ENCODE measurements at regions not wholly inside any gene's neighbourhood (a gene's known extent, or its start where the extent isn't known, plus 50 kb on each side); places are given as distances from the start of the nearest gene placed in this dataset.
A peak's percentile ranks its signal among the peaks of the same experiment; 100 is the strongest.

DNA sequence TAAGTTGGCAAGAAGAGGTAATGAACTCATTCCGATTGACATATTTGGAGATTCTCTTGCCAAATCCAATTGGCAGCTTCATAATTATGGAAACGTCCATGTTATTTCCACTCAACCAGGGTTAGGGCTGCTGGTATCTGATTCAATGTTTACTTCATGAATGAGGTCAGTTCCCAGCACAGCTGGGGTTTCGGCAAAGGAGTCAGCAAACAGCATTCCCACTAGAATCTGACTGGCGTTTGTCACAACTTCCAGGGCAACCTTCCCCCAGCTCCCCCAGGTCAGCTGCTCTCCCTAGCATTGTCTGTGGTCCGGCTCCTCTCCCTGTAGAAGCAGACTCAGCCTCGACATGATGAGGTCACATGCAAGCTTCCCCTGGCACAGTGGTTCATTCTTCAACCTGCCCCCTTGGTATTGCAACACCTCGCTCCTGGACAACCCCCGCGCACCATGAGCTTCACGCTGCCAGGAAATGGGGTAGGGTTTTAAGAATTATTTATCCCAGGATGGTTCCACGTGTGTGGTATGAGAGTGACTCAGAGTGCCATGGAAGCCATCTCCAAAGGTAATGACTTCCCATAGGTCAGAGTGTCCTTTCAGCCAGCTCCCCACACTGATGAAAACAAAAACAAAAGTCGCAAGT is 100.7 kb upstream of the SLC25A33 start:
- Mint-ChIP-seq H3K36me3 (no peaks in the 10 kb centered on the region), H3K9me3 (no peaks in the 10 kb centered on the region), H3K4me1 (ENCODE audit: unreplicated experiment) (peaks cover 37% of the 10 kb centered on the region), H3K27ac (no peak overlapping the region), H3K4me3 (no peak overlapping the region), H3K27me3 (no peaks in the 10 kb centered on the region)
- TF ChIP-seq, protein P1, sequence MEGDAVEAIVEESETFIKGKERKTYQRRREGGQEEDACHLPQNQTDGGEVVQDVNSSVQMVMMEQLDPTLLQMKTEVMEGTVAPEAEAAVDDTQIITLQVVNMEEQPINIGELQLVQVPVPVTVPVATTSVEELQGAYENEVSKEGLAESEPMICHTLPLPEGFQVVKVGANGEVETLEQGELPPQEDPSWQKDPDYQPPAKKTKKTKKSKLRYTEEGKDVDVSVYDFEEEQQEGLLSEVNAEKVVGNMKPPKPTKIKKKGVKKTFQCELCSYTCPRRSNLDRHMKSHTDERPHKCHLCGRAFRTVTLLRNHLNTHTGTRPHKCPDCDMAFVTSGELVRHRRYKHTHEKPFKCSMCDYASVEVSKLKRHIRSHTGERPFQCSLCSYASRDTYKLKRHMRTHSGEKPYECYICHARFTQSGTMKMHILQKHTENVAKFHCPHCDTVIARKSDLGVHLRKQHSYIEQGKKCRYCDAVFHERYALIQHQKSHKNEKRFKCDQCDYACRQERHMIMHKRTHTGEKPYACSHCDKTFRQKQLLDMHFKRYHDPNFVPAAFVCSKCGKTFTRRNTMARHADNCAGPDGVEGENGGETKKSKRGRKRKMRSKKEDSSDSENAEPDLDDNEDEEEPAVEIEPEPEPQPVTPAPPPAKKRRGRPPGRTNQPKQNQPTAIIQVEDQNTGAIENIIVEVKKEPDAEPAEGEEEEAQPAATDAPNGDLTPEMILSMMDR (conservative IDR thresholded peaks at IDR 0.05): no peak
- no peak for DNase-seq (ENCODE audit: extremely low spot score, unreplicated experiment)

- TF ChIP-seq, protein P1 (conservative IDR thresholded peaks at IDR 0.05): no peak
- Mint-ChIP-seq H3K27me3 (no peaks in the 10 kb centered on the region), H3K36me3 (no peaks in the 10 kb centered on the region)
These were observed 100.0 kb upstream of the SLC25A33 start for GRCh38 chr1:9439074-9439761.

GRCh38 chr1:9440261-9440660 is 99.0 kb upstream of the SLC25A33 start:
- no peak overlapping the region for H3K27ac Mint-ChIP-seq
- no peaks in the 10 kb centered on the region for H3K27me3 Mint-ChIP-seq
- no peaks in the 10 kb centered on the region for H3K36me3 Mint-ChIP-seq
- H3K4me3 Mint-ChIP-seq: no peak overlapping the region
- H3K9me3 Mint-ChIP-seq: no peaks in the 10 kb centered on the region
- TF ChIP-seq, protein P1 (conservative IDR thresholded peaks at IDR 0.05): no peak
- DNase-seq (ENCODE audit: extremely low spot score, unreplicated experiment): no peak
- H3K4me1 Mint-ChIP-seq (ENCODE audit: unreplicated experiment): peaks cover 51% of the 10 kb centered on the region

More at GRCh38 chr1:9439074-9439761, 100.0 kb upstream of the SLC25A33 start:
- DNase-seq (ENCODE audit: extremely low spot score, unreplicated experiment): no peak
- Mint-ChIP-seq H3K27ac (no peak overlapping the region), H3K9me3 (no peaks in the 10 kb centered on the region), H3K4me1 (ENCODE audit: unreplicated experiment) (peaks cover 44% of the 10 kb centered on the region), H3K4me3 (no peak overlapping the region)

DNA sequence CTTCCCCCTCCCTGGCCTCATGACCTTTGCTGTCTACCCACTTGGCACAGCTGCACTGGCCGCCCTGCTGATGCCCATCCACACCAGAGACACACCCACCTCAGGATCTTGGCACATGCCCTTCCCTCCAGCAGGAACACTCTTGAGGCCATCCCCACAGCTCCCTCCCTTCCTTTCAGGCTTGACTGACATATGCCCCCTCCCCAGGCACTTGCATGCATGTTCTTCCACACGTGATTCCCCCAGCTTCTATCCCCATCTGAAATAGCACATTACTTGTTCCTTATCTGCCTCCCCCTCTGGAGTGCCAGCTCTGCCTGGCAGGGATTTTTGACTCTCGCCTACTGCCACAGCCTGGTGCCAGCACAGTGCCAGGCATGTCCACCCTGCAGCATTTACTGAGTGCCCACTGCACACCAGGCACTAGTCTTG is 98.5 kb upstream of the SLC25A33 start:
- Mint-ChIP-seq H3K36me3 (no peaks in the 10 kb centered on the region), H3K9me3 (no peaks in the 10 kb centered on the region), H3K27me3 (no peaks in the 10 kb centered on the region), H3K4me1 (ENCODE audit: unreplicated experiment) (peaks cover 51% of the 10 kb centered on the region), H3K27ac (peak overlapping the region; percentile 1), H3K4me3 (no peak overlapping the region)
- TF ChIP-seq, protein P1 (conservative IDR thresholded peaks at IDR 0.05): no peak
- DNase-seq (ENCODE audit: extremely low spot score, unreplicated experiment): no peak

GRCh38 chr1:9441451-9442133 is 97.7 kb upstream of the SLC25A33 start:
- no peak overlapping the region for H3K4me3 Mint-ChIP-seq
- no peaks in the 10 kb centered on the region for H3K27me3 Mint-ChIP-seq
- H3K36me3 Mint-ChIP-seq: no peaks in the 10 kb centered on the region
- DNase-seq (ENCODE audit: extremely low spot score, unreplicated experiment): no peak
- peak overlapping the region; percentile 1 for H3K27ac Mint-ChIP-seq
- TF ChIP-seq, protein P1 (conservative IDR thresholded peaks at IDR 0.05): no peak
- H3K4me1 Mint-ChIP-seq (ENCODE audit: unreplicated experiment): peaks cover 51% of the 10 kb centered on the region
- no peaks in the 10 kb centered on the region for H3K9me3 Mint-ChIP-seq

Data from type B pancreatic cell (in vitro differentiated cells).